HG03175 (cell line): ENCODE measurements at regions not wholly inside any gene's neighbourhood (a gene's known extent, or its start where the extent isn't known, plus 50 kb on each side); places are given as distances from the start of the nearest gene placed in this dataset.

Source experiments
- ATAC-seq: cut with Tn5 transposase; IDR thresholded peaks from one replicate; pipeline ENCODE4 v1.9.1; 2021; ENCODE audit warnings: mild to moderate bottlenecking, moderate library complexity; ENCODE audit not compliant: unreplicated experiment

DNA sequence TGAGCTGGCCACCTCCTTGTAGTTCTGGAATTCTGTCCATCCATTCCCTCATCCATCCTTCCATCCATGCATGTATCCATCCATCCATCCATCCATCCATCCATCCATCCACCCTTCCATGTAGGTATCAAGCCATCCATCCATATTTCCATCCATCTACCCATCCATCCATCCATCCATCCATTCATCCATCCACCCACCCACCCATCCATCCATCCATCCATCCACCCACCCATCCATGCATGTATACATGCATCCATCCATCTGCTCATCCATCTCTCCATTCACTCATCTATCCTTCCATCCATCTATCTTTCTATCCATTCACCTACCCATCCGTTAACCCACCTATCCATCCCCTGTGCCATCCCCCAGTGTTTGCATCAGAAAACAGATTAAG is 153.6 kb upstream of the STX18 start:
- no peak for ATAC-seq

DNA sequence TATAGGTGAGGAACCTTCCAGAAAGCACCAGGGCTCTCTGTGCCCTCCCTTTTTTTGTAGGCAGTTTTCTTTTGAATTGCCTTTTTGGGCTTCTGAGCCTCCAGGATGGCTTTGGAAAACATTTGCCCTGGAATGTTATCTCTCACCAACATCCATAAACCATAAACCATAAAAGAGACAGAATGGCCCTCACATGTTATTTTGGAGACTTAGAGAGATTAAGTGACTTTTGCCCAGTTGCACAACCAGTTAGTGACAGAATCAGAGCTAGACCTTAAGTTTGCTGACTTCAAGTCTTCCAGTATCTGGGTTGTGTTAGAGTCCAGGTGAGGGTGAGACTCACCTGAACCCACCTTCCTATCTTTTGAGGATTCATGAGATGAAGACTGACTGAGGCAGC is 153.0 kb upstream of the STX18 start:
- ATAC-seq: no peak

DNA sequence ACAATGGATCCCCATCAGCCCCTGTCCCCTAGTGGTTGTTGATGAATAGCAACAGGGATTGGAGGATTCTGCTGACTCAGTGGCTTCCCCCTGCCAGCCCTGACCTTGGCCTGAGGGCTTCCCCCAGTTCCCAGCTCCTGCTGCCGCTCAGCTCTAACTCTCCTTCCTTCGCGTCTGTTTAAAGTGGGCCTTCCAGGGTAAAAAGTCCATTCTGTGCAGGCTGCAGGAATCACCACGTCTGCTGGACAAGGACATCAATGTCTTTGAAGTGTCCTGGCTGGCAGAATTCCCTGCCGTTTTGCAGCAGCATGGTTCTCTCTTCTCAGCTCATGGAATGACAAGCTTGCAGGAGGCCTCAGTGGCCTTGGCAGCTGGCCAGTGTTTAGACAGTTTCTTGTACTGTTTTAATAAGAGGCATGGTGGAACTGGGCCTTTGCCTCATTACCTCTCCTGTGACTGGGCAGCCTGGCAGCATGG is 152.5 kb upstream of the STX18 start:
- ATAC-seq: no peak

DNA sequence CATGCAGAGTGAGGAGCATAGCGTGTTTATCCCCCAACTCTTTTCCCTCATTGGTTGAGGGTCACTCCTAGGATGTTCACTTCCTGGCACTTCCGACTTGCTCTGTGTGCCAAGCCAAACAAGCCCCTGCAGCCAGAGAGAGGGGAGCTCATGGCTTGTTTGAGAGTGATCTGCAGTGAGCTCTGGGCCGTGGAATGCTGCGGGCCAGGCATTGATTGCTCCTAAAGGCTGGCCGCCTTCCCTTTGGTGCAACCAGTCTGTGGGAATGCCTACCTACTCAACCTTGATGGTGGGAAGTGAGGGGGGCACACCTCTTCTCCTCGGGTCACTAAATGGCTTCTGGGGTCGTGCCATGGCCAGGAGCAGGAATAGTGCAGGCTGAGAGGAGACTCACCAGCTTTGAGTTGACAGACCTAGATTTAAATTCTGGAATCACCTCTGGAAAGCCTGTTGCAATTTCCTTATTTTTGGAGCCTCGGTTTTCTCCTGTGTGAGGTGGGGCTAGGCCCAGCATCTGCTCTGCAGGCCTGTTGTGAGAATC is 152.0 kb upstream of the STX18 start:
- ATAC-seq: no peak

DNA sequence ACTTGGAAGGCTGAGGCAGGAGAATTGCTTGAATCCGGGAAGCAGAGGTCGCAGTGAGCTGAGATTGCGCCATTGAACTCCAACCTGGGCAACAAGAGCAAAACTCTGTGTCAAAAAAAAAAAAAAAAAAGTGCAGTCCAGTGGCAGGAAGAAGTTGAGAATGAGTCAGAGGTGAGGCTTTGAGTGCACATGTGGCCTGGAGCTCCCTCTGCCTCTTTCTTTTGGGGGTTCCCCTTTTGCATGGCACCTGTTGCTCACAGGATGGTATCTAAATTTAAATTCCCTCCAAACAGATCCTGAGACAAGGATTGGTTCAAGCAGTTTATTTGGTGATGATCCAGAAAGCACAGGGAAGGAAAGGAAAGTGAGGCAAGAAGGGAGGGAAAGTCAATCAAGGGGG is 151.4 kb upstream of the STX18 start:
- ATAC-seq: no peak

DNA sequence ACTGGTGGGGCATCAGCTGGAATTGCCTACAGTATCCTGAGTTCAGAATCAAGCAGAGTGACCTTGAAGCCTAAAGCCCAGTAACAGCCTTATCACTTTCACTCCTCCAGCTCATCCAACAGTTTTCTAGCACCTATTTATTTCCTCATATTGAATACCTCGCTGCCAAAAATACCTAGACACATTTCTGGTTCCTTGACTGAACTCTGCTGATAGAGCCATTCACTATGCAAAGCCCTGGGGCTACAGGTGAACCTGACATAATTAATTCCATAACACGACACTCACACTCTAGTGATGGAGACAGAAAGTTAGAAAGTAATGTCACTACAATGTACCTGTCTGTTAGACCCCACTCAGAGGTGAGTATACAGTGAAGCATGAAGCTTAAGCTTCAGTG is 149.0 kb upstream of the STX18 start:
- ATAC-seq: no peak

DNA sequence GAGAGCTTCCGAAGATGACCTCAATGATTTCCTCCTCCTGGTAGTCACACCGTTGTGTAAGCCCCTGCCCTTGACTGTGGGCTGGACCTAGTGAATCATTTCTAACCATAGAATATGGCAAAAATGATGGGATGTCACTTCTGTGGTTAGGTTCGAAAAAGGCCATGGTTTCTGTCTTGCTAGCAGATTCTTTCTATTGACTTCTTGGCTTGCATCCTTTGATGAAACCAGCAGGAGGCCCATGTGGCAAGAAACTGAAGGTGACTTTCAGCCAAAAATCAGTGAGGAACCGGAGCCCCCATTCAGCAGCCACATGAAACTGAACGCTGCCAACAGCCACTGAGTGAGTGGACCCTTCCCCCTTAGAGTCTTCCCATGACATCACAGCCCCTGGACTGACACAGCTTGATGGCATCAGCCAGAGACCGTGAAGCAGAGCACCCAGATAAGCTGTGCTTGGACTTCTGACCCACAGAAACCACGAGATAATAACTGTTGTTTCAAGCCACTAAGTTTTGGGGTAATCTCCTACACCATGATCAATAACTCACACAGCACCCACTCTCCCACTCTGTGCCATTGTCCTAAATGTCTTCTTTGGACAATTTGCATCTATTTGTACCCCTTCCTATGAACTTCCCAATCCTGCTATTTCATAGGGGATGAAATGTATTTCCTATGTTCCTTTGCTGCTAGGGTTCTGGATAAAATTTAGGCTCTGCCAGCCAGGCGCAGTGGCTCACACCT is 148.0 kb upstream of the STX18 start:
- peak; percentile 84 for ATAC-seq

DNA sequence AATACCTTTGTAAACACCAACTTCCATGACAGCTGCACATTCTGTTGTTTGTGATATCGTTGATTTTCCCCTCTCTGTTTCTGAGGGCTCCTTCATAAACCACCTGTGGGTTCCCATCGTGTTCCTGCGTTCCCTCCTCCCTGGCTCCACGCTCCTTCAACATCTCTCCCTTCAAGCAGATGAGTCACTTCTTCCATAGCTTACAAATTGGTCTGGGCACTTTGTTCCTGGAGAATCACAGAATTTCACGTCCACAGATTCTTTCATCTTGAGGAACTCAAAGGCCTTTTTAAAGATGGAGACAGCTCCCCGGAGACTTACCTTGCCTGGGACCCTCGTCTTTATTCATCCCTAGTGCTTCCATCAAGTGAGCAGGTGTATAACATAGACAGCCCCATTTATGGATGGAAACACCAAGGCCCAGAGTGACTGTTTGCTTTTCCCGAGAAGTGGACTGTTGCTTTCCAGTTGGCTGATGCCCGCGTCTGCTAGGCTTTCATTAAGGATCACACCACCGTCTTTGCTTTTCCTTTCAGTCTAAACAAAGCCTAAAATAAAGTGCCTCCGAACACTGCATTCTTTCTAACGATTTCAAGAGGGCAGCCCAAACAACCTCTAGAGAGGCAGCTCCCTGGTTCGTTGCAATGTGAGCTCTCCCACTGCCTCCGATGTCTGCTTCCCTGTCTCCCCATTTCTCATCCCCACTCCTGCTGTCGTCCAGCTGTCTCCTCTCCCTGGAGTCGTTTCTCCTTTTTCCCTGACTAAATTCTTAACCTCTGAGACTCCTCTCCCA is 146.3 kb upstream of the STX18 start:
- ATAC-seq: no peak

DNA sequence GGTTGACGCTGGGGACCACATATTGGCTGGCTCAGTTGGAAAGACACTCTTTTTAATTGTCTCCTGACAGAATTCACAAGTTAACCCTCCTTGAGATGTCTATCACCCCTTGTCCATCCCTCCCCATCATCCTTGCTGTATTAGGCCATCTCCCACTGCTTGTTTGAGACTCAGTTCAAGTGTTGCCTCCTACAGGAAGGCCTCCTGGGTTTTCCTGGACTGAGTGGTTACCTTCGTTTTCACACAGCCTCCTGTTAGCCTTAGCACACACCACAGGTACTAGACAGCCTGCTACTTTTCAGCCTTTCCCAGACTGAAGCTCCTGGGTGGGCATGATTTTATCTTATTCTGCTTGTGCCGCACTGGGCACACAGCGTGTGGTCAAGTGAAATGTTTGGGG is 145.3 kb upstream of the STX18 start:
- no peak for ATAC-seq

DNA sequence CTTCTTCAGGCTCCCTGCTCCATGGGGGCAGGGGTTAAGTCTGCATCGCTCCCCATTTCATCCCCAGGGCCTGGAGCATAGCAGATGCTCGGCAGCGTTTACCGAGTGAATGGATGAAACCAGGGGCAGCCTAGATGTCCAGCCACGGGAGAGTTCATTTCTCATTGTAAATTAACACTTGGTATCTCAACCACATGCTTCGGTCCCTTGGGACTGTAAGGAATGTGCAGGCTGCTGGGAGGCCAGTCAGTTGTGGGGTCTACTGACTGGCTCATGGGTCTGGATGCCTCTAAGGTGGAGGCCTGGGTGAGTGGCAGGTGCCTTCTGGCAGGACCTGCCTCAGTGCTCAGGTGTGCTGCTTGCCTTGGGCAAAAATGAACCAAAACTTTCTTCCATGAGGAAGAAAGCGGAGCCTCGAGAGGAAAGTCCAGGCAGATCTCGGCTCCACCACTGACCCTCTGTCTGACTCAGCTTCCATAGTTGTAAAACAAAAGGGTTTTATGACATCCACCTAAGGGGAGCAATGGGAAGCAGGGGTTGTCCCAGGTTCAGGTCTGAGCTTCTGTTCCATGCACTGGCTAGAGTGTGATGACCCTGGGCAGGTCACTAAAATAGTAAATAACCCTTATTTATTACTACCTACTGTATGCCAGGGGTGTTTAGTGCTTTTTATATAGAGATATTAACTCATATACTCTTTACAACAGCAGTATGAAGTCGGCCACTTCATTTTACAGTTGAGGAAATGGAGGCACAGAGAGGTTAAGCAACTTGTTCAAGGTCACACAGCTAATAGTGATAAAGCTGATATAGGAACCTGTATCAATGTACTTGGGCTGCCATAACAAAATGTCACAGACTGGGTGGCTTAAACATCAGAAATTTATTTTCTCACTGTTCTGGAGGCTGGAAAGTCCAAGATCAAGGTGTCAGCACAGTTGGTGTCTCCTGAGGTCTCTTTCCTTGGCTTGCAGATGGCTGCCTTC is 144.3 kb upstream of the STX18 start:
- no peak for ATAC-seq

DNA sequence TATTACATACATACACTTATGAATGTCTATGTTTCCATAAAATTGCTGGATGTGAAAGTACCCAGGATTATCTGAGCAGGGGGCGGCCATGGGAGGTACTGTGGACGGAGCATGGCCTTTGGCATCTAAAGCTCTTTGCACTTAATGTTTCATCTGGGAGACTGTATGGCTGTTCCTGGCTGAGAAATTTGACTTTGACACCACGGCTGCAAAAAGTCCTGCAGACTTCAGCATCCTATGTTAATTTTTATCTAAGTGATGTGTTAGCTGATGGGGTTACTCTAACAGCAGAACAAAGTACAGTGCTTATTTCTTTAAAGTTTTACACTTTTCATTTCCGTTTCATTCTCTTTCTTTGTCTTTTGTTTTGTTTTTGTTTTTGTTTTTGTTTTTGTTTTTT is 139.8 kb upstream of the STX18 start:
- ATAC-seq: no peak

DNA sequence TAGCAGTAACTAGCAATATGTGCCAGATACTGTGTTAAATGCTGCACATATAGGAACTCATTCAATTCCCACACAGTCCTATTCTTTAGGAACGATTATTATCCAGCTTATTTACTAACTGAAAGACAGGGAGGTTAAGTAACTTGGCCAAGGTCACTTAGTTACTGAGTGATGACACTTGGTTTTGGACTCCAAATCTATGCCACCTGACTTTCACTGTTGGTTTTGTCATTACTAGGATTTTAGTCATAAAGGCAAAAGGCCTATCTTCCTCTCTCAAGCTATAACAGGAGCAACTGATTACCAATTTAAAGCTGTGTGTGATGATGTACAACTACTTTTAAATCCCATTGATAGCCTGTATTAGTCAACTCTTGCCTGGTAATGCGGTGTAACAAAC is 138.9 kb upstream of the STX18 start:
- ATAC-seq: no peak

DNA sequence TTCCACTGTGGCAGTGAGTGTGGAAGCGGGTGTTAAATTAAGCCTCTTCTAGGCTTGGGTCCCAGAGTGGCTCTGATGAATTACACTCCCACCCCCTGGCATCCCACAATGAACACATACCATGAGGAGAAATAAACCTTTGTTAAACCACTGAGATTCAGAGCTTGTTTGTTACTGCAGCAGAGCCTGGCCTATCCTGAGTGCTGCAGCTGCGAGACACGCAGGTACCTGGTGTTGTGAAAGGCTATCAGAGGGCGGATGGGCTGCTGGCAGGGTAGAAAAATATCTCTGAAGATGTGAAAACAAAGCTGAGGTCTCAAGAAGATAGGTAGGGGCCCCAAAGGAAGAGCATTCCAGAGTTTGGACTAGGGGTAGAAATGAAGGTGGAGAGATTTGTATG is 138.4 kb upstream of the STX18 start:
- ATAC-seq: no peak

DNA sequence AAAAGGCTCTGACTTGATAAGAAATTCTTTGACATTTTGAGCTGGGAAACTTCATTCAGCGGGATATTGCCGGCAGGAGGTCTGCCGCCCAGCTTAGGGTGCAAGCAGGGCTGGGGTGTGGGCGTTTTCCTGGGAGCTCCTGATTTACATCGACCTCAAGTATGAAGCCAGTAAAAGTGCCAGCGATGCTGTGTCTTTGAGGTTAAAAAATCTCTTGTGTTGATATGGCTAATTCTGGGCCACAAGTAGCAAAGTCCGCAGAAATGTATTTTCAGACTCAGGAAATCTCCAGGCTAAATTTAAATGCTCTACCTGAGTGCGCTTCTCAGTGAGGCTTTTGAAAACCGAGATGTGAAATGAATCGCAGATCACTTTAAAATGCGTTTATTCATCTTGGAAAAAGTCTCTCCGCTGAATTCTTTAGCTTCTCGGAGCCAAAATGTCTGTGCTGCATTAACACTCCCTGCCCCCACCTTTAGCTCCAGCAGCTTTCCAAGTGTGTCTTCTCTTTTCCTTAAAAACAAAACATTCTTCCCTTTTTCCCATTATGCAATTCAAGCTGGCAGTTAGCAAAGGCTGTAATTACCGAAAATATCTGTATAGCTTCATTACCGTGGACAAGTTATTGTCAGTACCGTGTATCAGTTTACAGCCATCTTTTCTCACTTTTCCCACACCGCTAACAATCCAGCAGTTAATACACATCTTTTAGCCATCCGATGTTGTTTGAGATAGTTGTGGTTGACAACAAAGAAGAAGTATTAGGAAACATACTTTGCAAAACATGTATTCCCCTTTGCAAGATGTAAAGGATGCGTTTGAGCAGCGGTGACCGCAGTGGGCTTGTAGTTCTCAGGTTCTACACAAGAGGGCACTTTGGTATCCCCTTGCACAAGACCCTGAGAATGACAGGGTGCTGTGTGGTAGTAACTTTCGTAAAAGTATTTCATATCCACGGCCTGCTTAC is 136.0 kb upstream of the STX18 start:
- ATAC-seq: no peak

DNA sequence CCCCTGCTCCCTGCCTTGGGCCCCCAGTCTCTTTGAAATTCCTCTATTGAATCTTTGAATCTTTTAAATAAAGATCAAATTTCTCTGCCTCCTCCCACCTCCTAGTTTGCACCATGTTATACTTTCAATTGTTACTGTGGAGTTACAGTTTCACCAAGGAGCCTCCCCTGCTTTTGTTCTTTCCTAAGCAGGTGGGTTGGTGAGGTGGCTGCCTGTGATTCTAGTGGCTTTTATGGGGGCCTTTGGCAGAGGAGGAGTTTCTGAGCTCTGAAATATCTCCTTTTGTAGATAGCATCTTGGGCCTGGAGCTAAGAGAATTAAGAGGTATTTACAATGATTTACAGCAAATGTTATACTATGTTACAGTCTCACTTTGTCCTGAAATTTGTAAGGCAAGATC is 133.8 kb upstream of the STX18 start:
- ATAC-seq: no peak

DNA sequence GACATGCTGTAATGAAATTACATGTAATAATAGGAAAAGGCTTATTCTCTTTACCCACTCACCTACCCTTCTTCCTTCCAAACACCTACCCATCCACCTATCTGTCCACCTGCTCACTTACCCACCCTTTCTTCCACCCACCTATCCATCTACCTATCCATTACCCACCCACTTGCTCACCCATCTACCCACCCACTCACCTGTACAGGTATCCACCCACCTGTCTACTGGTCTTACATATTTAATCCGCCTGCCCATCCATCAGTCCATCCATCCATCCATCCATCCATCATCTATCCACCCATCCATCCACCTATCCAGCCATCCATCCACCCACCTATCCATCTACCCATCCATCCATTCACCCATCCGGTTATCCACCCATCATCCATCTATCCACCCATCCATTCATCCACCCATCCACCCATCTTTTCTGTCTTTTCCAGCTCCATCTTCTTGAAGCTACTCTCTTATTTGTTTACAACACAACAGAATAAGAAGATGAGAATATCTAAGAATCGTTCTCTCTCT is 133.3 kb upstream of the STX18 start:
- ATAC-seq: no peak

DNA sequence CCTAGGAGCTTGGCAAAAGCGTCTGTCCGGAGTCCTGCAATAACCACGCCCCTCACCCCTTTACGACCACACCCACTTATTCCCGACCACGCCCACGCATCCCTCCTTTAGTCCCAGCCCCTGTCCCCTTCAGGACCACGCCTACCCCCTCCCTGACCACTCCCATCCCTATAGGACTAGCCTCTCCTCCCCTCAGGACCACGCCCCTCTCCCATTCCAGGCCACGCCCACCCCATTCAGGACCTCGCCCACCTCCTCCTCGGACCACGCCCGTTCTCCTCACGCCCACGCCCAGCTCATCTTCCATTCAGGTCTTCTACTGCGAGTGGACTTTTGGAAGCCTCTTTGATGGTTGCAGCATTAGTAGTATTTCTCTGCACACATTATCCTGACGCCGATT is 131.2 kb upstream of the STX18 start:
- no peak for ATAC-seq

DNA sequence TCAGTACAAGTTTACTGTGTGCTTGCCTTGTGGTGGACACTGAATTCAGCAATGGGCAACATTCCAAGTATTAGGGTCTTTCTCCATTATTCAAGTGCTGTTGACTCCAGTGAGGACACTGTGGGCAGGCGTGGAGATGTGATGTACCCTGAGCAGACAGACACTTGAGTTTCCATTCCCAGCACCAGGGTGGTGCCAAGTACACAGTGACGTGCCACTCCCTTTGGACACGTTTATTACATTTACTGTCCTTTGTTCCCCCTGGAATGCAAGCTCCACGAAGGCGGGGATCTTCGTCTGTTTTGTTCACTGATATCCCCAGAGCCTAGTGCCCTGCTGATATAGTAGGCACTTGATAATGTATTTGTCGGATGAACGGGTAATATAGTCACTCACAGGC is 130.6 kb upstream of the STX18 start:
- ATAC-seq: no peak

DNA sequence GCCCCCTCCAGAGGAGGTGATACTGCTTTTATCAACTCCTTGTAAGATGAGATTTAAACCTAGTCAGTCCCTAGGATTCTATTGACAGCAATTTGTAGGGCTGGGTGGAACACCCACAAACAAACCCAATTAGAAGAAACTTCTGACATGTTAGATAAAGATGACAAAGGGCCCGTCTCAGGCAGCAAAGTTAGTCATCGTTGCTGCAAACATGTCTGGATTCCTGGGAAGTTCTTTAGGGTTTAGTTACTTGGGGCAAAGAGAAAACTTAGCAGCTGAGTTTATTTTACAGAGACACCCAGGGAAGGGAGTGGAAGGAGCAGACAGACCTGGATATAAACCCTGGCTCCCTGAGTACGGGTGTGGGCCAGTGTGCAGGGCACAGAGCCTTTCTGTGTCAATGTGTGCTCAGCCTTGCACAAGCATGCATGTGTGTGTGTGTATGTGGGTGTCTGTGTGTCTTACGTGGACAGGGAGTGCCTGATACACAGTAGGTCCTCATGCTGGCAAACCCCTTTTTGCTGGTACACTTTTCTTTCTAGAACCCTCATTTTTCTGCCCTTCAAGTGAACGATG is 130.0 kb upstream of the STX18 start:
- ATAC-seq: no peak
